ENCODE measurements at regions not wholly inside any gene's neighbourhood (a gene's known extent, or its start where the extent isn't known, plus 50 kb on each side); places are given as distances from the start of the nearest gene placed in this dataset.

DNA sequence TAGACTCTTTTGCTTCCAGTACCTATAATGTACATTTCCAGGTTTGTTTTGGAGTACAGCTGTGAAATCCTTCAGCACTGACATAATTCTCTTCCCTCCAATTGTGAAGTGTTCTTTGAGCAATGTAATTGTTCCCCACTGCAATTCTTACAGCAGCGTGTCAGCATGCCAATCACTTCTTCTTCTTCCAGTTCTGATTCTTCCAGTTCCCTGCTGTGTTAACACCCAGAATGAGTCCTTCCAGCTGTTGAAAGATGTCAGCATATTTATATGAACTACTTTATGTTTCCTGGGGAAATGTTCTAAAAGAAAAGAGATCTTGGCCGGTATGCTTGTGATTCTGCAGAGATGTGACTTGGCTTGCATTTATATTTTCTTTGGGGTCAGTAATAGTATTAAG, 213.9 kb downstream of the UNC5CL start:
- DNase-seq, result no peak

DNA sequence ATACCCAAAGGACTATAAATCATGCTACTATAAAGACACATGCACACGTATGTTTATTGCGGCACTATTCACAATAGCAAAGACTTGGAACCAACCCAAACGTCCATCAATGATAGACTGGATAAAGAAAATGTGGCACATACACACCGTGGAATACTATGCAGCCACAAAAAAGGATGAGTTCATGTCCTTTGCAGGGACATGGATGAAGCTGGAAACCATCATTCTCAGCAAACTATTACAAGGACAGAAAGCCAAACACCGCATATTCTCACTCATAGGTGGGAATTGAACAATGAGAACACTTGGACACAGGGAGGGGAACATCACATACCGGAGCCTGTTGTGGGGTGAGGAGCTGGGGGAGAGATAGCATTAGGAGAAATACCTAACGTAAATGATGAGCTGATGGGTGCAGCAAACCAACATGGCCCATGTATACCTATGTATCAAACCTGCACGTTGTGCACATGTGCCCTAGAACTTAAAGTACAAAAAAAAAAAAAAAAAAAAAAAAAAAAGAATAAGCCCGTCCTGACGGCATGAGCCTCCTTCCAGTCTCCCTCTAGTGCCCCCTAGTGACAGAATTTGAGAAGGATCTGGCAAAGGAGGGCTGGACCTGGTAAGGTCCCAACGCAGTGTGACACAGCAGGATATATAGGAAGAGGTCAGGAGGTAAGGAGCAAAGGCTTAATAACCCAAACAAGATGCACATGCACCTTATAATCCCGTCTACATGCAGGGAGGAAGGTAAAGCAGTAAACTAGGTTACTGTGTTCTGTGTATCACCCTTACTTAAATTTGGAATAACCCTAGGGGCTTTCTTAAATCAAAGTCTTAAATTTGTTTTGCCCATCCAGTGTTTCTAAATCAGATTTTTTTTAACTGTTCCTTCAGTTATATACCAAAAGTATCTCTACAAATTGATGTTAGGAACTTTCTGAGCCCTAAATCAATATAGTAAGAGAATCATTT, 214.8 kb downstream of the UNC5CL start:
- DNase-seq, result peak; percentile 7 to 46

DNA sequence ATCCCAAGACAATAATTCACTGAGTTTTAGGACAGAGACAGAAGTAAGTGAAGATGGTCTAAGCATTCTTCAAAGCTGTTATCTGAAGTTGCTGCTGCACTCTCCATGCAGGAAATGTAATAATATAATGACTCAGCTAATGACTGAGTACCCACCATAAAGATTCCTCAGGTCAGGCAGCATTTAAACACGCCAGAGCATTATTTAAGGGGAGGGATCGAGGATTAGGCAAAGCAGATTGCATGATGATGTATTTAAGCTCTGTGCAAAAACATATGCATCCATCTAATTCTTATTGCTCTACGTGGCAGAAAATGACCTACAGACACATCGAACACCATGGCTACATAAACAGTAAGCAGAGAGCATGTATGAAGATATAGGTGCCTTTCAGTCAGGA, 216.4 kb downstream of the UNC5CL start:
- no peak for DNase-seq

DNA sequence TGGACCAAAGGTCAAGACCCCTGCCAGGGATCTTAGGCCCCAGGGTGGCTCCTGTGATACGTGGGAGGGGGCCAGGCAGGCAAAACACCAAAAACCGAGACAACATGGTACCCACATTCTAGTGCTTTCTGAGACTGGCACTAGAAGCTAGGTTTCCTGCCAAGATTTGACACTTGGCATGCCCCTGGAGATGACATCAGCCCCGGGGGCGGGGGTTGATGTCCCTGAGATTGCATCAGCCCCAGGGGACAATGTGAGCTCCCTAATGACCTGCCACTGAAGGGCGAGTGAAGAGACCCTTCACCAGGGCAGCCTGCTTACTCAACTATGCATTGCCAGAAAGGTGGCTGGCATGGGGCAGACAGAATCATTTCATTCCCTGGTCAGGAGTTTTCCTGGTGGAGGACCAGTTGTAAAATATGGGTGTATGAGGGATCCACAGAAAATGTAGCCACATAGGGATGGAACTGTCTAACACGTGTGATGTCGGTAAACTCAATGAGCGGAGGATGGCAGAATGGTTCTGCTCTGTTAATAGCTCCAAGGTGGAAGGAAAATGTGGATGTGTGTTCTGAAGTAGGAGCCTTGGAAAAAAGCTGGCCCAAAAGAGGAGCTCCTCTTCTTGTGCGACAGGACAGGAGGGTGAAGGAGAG, 219.7 kb downstream of the UNC5CL start:
- no peak for DNase-seq

DNA sequence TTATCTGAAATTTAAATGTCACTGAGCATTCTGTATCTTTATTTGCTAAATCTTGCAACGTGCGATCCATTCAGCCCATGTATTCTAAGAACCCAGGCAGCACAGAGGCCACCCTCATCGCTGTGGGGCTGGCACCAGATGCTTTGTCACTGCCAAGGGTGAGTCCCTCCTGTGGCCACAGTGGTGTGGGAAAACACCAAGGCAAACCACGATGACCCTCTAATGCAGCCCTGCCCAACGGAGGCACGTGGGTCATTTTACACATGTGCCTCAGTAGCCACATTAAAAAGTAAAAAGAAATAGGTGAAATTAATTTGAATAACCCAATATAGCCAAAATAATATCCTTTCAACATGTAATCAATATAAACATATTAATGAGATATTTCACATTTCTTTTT, 221.7 kb downstream of the UNC5CL start:
- no peak for DNase-seq

DNA sequence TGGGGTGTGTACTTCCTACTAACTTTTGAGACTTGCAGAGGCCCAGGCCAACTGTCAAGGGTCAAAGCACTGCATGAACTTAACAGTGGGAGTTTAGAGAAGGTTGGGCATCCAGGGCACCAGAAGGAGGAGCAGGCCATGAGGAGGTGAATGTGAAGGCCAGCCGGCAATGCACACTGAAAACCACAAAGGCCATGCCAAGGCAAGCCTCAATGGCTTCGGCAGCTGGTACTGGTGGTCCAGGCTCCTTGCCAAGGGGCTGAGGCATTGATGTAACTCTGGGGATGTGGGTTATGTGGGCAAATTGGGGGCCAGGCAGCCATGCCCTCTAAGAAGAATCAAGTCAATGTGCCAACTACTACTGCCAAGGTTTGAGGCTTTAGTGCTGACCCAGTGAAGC, 222.4 kb downstream of the UNC5CL start:
- no peak for DNase-seq

DNA sequence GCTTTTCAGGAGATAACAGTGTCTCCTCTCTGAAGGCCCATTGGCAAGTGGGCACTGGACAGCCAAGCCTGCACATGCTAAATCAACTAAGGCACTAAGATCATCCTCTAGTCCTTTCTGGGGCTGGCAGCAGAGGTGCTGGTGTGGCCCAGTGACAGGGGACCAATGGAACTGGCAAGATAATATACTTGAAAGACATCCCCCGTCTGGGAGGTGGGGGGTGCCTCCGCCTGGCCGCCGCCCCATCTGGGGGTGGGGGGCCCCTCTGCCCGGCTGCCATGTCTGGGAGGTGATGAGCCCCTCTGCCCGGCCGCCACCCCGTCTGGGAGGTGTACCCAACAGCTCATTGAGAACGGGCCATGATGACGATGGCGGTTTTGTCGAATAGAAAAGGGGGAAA, 223.3 kb downstream of the UNC5CL start:
- DNase-seq, result no peak

DNA sequence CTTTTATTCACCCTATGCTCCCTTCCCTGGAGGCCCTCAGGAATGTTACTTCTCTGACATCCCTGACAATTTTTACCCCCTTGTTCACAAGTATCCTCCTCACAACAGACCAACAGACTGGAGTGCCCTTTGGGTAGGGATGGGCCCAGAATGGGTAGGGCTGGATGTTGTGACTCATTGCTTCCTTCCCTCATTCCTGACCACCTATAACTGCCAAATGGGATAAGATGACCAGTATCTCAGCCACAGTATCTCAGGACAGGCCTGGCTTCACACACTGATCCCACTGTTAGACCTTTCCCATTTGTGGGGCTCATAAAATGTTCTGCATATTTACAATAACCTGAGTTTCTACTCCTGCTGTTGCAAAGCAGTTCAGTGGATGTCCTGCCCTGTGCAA, 223.0 kb upstream of the LRFN2 start:
- DNase-seq, result no peak

DNA sequence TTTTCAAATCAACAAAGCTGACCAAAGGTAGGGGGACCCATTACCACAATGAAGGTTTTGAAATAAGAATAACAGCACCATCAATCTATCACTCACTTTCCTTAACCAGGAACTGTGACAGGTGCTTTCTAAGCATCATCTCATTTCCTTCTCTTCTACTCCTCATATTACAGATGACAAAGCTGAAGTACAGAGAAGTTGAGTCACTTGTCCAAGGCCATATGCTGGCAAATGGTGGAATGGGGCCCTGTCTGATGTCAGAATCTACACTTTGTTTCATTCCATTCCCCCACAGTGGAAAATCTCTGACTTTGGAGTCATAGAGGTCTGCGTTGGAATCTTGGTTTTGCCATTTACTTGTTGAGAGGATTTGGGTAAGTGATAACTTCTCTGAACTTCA, 222.5 kb upstream of the LRFN2 start:
- DNase-seq, result no peak

DNA sequence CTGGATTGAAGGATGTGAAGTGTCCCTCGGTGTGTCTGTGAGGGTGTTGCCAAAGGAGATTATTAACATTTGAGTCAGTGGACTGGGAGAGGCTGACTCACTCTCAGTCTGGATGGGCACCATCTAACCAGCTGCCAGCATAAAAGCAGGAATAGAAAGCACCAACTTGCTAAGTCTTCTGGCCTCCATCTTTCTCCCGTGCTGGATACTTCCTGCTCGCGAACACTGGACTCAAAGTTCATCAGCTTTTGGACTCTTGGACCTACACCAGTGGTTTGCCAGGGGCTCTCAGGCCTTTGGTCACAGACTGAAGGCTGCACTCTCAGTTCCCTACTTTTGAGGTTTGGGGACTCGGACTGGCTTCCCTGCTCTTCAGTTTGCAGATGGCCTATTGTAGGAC, 220.3 kb upstream of the LRFN2 start:
- DNase-seq, result no peak

DNA sequence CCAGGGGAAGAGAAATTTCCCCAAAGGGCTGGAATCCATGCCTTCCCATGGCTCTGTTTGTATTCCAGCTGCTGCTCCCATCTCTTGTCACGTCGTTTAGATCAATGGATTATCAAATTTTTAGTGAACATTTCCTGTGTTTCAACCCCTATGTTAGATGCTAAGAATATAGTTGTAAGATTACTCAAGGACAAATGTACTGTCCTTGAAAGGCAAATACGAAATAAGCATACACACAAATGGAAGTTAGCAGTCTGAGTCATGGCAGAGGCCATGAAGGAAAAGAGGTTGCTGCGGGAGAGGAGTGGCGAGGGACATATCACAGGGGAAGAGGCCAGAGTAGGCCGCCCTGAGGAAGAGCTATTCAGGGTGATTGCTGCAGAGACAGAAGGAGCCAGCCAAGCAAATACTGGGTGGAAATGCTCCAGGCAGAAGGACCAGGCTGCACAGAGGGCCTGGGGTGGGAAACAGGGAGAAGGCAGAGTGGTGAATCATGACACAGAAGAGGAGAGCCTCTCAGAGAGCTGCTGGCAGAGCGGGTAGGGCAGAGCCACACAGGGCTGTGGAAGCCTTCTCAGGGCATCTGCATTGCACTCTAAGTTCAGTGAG, 219.2 kb upstream of the LRFN2 start:
- no peak for DNase-seq

DNA sequence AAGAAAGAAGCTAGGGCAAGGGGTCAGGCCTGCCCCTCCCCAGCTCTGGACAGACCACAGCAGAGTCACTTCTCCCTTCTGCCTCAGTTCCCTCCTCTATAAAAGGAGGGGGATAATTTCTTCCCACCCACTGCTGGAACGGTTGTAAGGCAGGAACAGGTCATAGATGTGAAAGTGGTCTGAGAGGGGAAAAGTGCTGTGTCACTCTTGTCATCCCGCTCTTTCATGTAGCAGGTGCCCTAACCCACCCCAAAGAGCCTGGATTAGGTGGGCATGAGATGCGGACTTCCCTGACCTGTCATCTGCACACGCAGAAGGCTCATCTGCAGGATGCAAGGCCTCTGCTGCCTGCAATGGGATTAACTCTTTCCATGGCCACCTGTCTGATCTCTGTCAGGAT, 218.2 kb upstream of the LRFN2 start:
- no peak for DNase-seq

DNA sequence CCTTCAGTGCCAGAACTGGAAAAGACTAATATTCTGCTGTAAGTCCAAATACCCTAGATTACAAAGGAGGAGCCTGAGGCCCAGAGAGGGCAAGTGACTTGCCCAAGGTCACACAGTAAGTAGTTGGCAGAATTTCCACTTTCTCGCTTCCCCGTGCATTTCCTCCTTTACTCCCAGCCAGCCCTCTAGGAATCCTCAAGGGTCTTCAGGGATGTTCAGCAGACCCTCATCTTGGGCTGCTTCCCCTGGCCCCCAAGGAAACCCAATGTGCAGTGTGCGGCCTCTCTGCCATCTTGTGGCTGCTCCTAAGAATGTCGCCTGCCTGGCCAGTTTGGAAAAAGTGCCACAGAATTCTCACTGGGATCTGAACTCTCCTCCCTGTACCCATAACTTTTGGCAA, 217.7 kb upstream of the LRFN2 start:
- DNase-seq, result no peak

DNA sequence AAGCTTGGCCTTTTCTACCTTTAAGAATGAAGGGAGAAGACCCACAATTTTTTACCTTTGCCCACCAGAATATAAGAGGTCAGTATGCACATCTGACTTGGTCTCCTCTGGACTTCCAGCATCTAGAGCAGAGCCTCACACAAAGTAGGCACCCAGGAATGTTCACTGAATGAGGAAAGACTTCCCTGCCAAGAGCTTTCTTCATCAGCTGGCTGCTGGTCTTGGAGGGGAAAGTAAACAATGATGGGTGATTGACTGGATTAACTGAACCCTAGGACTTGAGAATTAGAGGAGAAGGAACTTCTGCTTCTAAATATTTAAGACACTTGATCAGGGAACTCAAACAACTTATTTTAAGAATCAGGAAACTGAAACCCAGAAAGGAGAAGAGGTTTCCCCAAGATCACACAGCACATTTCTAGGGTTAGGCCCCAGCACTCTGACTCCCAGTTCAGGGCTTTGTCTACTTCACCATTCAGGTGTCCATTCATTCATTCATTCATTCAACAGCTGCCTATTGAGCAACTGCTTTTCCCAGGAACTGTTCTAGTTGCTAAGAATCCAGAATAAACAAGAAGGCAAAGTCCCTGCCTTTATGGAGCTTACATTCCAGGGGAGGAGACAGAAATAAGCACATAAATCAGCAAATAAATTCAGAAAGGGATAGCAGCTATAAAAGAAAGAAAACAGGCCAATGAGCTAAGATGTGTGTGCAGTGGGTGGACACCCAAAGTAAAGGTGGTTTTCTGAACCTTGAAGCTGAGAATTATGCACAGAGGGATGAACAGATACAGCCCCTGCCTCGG, 216.9 kb upstream of the LRFN2 start:
- DNase-seq, result no peak

DNA sequence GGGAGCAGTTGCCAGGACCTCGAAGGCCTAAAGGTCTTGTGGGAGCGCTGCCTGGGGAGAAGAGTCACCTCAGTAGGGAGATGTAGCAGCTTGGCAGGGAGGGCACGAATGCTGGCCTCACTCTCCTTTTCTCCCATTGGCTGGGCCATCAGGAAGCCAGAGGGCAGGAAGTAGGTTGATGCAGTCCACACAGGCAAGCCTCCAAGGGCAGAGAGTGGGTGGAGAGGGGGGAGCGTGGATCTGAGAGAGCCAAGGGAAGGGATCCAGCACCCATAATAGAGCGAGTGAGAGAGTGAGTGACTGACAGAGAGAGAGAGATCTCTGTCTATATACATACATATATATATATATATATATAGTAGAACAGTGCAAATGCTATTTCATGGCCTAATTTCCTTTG, 215.3 kb upstream of the LRFN2 start:
- no peak for DNase-seq

DNA sequence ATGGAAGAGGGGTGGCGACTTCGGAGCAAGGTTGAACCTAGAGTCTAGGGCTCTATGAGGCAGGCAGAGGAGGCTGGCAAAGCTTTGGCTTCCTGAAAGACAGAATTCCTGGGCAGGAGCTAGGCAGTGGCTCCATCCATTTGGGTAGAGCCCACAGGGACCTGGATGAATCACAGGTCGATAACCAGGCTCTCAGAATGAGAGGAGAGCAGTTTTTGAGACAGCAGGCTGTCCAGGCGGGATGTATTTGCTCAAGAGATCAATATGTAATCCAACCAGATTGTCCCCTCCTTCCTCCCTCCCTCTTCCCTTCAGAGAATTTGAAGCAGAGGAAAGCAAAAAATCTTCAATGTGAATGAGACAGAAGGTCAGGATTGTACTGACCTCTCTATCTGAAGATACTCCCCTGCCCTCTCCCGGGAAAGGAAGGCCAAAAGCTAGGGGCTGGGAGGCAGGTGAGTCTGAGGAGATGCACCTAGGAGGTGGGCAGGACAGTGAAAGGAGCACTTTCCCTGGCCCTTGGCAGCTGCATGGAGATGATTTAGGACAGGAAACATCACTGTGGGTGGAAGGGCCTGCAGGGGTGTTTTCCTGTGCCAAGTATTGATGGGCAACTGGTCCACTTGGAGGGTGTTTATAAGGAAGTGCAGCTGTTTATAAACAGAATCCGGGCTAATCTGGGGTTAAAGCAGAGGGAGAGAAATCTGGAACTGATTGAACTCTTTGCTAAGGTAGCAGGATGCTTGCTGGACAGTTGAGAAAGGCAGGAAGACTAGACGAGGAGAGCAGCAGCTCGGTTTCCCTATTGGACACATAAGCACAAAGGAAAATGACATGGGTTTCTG, 212.4 kb upstream of the LRFN2 start:
- DNase-seq, result no peak

DNA sequence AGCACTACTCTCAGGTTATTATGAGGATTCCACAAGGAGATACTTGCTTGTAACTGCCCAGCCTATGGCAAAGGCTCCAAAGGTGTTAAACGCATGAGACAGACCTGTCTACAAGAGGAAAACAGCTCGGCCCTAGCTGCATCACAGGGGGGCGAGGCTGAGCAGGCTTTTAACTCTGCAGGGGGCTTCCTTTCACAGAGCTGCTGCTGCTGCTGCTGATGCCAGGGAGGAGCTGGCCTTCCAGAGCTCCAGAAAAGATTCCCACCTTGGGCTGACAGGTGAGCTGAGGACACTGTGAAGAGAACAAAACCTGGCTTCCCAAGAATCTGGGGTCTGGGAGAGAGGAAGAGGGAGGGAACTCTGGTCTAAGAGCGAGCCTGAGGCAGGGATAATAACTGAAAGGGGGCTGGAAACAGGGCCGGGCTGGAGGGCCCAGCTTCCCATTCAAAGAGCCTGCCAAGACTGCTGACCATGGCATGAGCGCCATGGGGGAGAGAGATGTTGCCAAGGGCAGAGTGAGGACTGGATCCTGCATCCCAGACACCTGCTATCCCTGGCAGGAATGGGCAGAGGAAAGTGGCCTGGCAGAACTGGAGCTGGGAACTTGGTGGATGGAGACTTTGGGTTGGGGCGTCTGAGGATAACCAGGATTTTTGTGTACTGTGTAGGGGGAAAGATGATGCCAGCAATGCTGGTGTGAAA, 211.1 kb upstream of the LRFN2 start:
- DNase-seq, result no peak

DNA sequence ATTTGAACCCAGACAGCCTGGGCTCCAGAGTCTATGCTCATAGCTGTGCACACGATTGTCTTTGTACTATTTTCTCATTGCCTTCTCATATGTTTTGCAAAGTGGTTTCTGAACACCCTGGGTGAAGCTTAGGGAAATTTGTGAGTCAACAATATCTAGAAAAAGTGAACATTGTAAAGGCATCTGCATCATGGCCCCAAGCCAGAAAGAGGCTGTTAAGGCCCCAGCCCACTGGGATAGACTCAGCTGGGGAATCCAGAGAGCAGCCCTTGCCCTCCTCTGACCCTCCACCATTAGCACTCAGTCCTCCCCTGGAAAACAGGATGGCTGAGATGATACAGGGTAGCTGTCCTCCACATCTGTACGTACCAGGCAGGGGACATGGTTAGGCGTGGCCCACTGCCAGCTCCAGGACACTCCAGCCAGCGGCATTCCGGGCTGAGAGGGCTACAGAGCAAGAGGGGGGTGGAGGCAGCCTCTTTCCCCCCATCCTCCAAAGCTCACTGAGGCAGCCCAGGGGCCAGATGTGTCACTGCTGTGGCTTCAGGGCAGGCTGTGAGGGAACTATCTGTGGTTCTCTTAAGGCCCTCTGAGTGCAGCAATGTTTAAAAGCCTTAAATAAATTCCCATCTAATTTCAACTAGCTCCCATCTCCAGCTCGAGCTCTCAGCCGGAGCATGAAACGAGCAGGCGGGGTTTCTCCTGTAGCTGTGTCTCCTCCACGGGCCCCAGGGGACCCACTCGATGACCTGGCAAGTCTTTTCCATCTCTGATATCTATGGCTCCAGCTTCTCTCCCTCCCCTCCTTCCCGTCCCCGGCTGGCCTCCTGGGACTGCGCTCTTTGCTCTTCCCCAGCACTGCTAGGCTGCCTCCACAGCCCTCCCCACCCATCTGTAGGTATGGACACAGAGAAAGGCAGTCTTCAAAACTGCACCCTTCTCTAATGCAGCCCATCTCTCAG, 209.4 kb upstream of the LRFN2 start:
- DNase-seq, result no peak

DNA sequence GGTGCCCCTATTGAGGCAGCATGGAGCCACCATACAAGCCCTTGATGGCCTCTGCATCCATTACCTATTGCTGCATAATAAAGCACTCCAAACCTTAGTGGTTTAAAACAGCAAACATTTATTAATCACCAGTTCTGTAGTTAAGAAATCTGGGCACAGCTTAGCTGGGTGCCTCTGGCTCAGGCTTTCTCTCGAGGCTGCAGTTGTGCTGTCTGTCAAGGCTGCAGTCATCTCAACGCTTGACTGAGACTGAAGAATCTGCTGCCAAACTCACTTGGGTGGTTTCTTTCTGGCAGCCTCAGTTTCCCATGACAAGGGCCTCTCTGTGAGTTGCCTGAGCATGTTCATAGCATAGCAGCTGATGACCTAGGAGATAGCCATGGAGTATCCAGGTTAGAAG, 207.4 kb upstream of the LRFN2 start:
- DNase-seq, result no peak

DNA sequence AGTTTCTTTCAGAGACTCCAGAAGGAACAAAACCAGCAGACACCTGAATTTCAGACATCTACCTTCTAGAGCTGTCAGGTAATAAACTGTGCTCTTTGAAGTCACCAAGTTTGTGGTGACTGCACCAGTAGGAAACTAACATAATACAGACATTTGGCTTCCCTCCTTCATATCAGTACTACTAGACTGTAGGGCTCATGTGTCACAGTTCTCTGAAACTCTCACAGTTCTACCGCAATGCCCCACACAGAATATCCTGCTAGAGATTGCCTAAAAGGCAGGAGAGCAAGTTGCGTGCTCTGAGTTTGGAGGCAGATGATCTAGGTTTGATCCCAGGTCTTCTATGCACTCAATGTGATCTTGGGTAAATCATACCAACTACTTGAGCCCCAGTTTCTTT, 205.0 kb upstream of the LRFN2 start:
- no peak for DNase-seq
